NCI-H526 (cell line): ENCODE measurements at regions not wholly inside any gene's neighbourhood (a gene's known extent, or its start where the extent isn't known, plus 50 kb on each side); places are given as distances from the start of the nearest gene placed in this dataset.

ENCODE experiments used
- DNase-seq, 2 experiments: peaks; one replicate each; lab custom pipeline; 2025; lab: John Stamatoyannopoulos, UW

GRCh38 chr6:128666405-128666804, 146.0 kb upstream of the PTPRK start:
- DNase-seq, result no peak

GRCh38 chr6:128663238-128663637, 142.8 kb upstream of the PTPRK start:
- DNase-seq, result no peak

GRCh38 chr6:128659878-128660622, 139.7 kb upstream of the PTPRK start:
- no peak for DNase-seq

GRCh38 chr6:128659276-128659675, 138.9 kb upstream of the PTPRK start:
- DNase-seq, result no peak

- DNase-seq, result no peak
These were observed 136.8 kb upstream of the PTPRK start for GRCh38 chr6:128657181-128657580.

GRCh38 chr6:128655978-128656498, 135.6 kb upstream of the PTPRK start:
- DNase-seq, result no peak

GRCh38 chr6:128648022-128648598, 127.7 kb upstream of the PTPRK start:
- no peak for DNase-seq

- DNase-seq, result no peak
These were observed 121.7 kb upstream of the PTPRK start for GRCh38 chr6:128642132-128642531.

- DNase-seq, result no peak
These were observed 121.3 kb upstream of the PTPRK start for GRCh38 chr6:128641703-128642102.

- no peak for DNase-seq
These were observed 118.4 kb upstream of the PTPRK start for GRCh38 chr6:128638817-128639216.

- DNase-seq, result no peak
These were observed 114.8 kb upstream of the PTPRK start for GRCh38 chr6:128635219-128635618.

GRCh38 chr6:128632131-128632530, 111.7 kb upstream of the PTPRK start:
- DNase-seq, result no peak

- no peak for DNase-seq
These were observed 110.6 kb upstream of the PTPRK start for GRCh38 chr6:128631031-128631430.

GRCh38 chr6:128630213-128630612, 109.8 kb upstream of the PTPRK start:
- no peak for DNase-seq

- DNase-seq, result no peak
These were observed 96.9 kb upstream of the PTPRK start for GRCh38 chr6:128617285-128617684.

GRCh38 chr6:128616342-128616741, 95.9 kb upstream of the PTPRK start:
- DNase-seq, result no peak

GRCh38 chr6:128606611-128607010, 86.2 kb upstream of the PTPRK start:
- no peak for DNase-seq

GRCh38 chr6:128605961-128606360, 85.6 kb upstream of the PTPRK start:
- no peak for DNase-seq

GRCh38 chr6:128601060-128601459, 80.7 kb upstream of the PTPRK start:
- no peak for DNase-seq

- no peak for DNase-seq
These were observed 80.1 kb upstream of the PTPRK start for GRCh38 chr6:128600397-128600951.

GRCh38 chr6:128599036-128599435, 78.6 kb upstream of the PTPRK start:
- DNase-seq, result no peak

GRCh38 chr6:128598571-128598970, 78.2 kb upstream of the PTPRK start:
- no peak for DNase-seq

GRCh38 chr6:128597956-128598355, 77.6 kb upstream of the PTPRK start:
- DNase-seq, result no peak
